GM18526 (cell line): ENCODE measurements at regions not wholly inside any gene's neighbourhood (a gene's known extent, or its start where the extent isn't known, plus 50 kb on each side); places are given as distances from the start of the nearest gene placed in this dataset.

ENCODE experiments used
- POLR2A ChIP-seq: IDR thresholded peaks from 3 replicates; pipeline ENCODE4 v1.6.1; 2011; ENCODE audit not compliant: insufficient read length; ENCODE audit errors: extremely low read depth

GRCh38 chr16:72244853-72245252 lies 72.9 kb upstream of the PMFBP1 start:
- no peak for TF ChIP-seq POLR2A

DNA sequence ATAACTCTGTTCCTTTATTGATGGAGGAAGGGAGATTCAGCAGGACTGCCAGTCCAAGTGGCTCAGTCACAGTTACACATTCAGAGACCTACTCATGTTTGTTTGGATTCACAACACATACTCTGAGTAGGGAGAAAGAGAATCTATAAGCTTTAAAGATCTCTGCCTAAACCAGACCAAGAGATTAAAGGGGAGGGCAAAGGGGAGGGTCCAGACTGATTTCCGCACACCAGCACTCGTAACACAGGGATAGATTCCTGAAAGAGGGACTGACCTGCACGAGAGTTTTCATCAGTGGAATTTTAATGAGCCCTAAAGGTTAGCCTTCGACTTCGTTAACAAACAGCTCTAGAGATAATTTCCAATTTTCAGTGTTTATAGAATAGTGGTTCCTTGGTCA lies 71.7 kb upstream of the PMFBP1 start:
- TF ChIP-seq POLR2A: no peak

- TF ChIP-seq POLR2A: no peak
Measured at GRCh38 chr16:72242757-72243156, 70.8 kb upstream of the PMFBP1 start.

- TF ChIP-seq POLR2A: no peak
Measured at GRCh38 chr16:72241930-72242329, 70.0 kb upstream of the PMFBP1 start.

- TF ChIP-seq POLR2A: no peak
Measured at GRCh38 chr16:72241008-72241407, 69.1 kb upstream of the PMFBP1 start.

GRCh38 chr16:72240466-72240865 lies 68.5 kb upstream of the PMFBP1 start:
- TF ChIP-seq POLR2A: no peak

GRCh38 chr16:72236866-72237265 lies 64.9 kb upstream of the PMFBP1 start:
- no peak for TF ChIP-seq POLR2A

- no peak for TF ChIP-seq POLR2A
Measured at GRCh38 chr16:72234387-72234786, 62.4 kb upstream of the PMFBP1 start.

GRCh38 chr16:72228014-72228413 lies 56.1 kb upstream of the PMFBP1 start:
- TF ChIP-seq POLR2A: no peak

GRCh38 chr16:72226136-72226535 lies 54.2 kb upstream of the PMFBP1 start:
- TF ChIP-seq POLR2A: no peak

GRCh38 chr16:72224260-72224768 lies 52.4 kb upstream of the PMFBP1 start:
- no peak for TF ChIP-seq POLR2A

- no peak for TF ChIP-seq POLR2A
Measured at GRCh38 chr16:72222503-72222902, 50.5 kb upstream of the PMFBP1 start.
